Neural cell (in vitro differentiated cells): ENCODE measurements at regions not wholly inside any gene's neighbourhood (a gene's known extent, or its start where the extent isn't known, plus 50 kb on each side); places are given as distances from the start of the nearest gene placed in this dataset.

Experiments
- H2AFZ ChIP-seq: fragments of 200-600, 300-800 bp; sonication (generic), shearing (Covaris generic); 2 replicates; pipeline ENCODE4 v1.6.0; 2014; ENCODE audit warnings: low read depth, mild to moderate bottlenecking, antibody characterized with exemption, low read length, moderate library complexity
- H3F3A ChIP-seq: fragments of 200-600 bp; shearing (Covaris generic); 2 replicates; pipeline ENCODE4 v1.6.1; 2016; ENCODE audit warnings: mild to moderate bottlenecking, moderate library complexity, mixed read lengths, antibody characterized with exemption, low read length; ENCODE audit not compliant: insufficient read depth, poor library complexity, severe bottlenecking
- H3K27ac ChIP-seq: fragments of 200-600, 300-800 bp; sonication (generic), shearing (Covaris generic); 2 replicates; pipeline ENCODE4 v1.5.1; 2014; ENCODE audit warnings: mild to moderate bottlenecking, low read length, moderate library complexity
- H3K27me3 ChIP-seq: fragments of 300-800, 200-600 bp; sonication (generic), shearing (Covaris generic); 2 replicates; pipeline ENCODE4 v1.6.0; 2014; ENCODE audit warnings: mild to moderate bottlenecking, low read depth, low read length, moderate library complexity; ENCODE audit not compliant: insufficient read depth
- H3K36me3 ChIP-seq: fragments of 300-800, 200-600 bp; sonication (generic), shearing (Covaris generic); 2 replicates; pipeline ENCODE4 v1.5.1; 2014; ENCODE audit warnings: mild to moderate bottlenecking, antibody characterized with exemption, low read length, moderate library complexity; ENCODE audit not compliant: insufficient read depth
- H3K4me2 ChIP-seq: fragments of 300-800, 200-600 bp; sonication (generic), shearing (Covaris generic); 2 replicates; pipeline ENCODE4 v1.6.0; 2014; ENCODE audit warnings: mild to moderate bottlenecking, low read length
- H3K4me3 ChIP-seq: fragments of 300-800, 200-600 bp; sonication (generic), shearing (Covaris generic); 2 replicates; pipeline ENCODE4 v1.5.1; 2014; ENCODE audit warnings: mild to moderate bottlenecking, low read length, moderate library complexity
- H3K79me2 ChIP-seq: fragments of 200-600 bp; shearing (Covaris generic); replicated peaks from 2 replicates; pipeline ENCODE4 v1.6.0; 2014; ENCODE audit warnings: mild to moderate bottlenecking, low read length, moderate library complexity; ENCODE audit not compliant: insufficient read depth
- H3K9ac ChIP-seq: fragments of 300-800, 200-600 bp; sonication (generic), shearing (Covaris generic); 2 replicates; pipeline ENCODE4 v1.6.1; 2016; ENCODE audit warnings: mild to moderate bottlenecking, low read length, mixed read lengths
- H3K9me2 ChIP-seq: fragments of 200-600 bp; shearing (Covaris generic); 2 replicates; pipeline ENCODE4 v1.6.1; 2016; ENCODE audit warnings: mild to moderate bottlenecking, low read length, mixed read lengths; ENCODE audit not compliant: insufficient read depth
- H3K9me3 ChIP-seq: fragments of 200-600, 300-800 bp; sonication (generic), shearing (Covaris generic); 2 replicates; pipeline ENCODE4 v1.6.1; 2016; ENCODE audit warnings: mild to moderate bottlenecking, mixed run types, low read length, moderate library complexity, mixed read lengths
- H4K20me1 ChIP-seq: fragments of 200-600 bp; shearing (Covaris generic); 2 replicates; pipeline ENCODE4 v1.6.1; 2016; ENCODE audit warnings: mild to moderate bottlenecking, mixed run types; ENCODE audit not compliant: insufficient read depth
- CTCF ChIP-seq: fragments of 450-650 bp; IDR thresholded peaks from 2 replicates; pipeline ENCODE4 v1.5.1; 2014; ENCODE audit warnings: antibody characterized with exemption, mild to moderate bottlenecking, moderate library complexity; ENCODE audit not compliant: poor library complexity, severe bottlenecking
- EP300 ChIP-seq: fragments of 450-650 bp; conservative IDR thresholded peaks from 2 replicates; pipeline ENCODE4 v1.6.1; 2014; ENCODE audit warnings: antibody characterized with exemption, mild to moderate bottlenecking, moderate library complexity; ENCODE audit not compliant: poor library complexity, severe bottlenecking
- EZH2 ChIP-seq: fragments of 200-600, 300-800 bp; shearing (Covaris generic), sonication (generic); IDR thresholded peaks from 2 replicates; pipeline ENCODE4 v1.6.1; 2014; ENCODE audit warnings: antibody characterized with exemption, low read length, borderline replicate concordance, mild to moderate bottlenecking; ENCODE audit not compliant: insufficient read depth, poor library complexity, severe bottlenecking
- MXI1 ChIP-seq: fragments of 450-650 bp; conservative IDR thresholded peaks from 2 replicates; pipeline ENCODE4 v1.6.1; 2014; ENCODE audit warnings: antibody characterized with exemption, mild to moderate bottlenecking; ENCODE audit not compliant: poor library complexity, severe bottlenecking
- POLR2AphosphoS5 ChIP-seq: IDR thresholded peaks from 2 replicates; pipeline ENCODE4 v1.6.1; 2012
- RAD21 ChIP-seq: fragments of 450-650 bp; conservative IDR thresholded peaks from 2 replicates; pipeline ENCODE4 v1.6.1; 2014; ENCODE audit warnings: antibody characterized with exemption, mild to moderate bottlenecking, moderate library complexity
- REST ChIP-seq: IDR thresholded peaks from 2 replicates; pipeline ENCODE4 v1.6.1; 2012; ENCODE audit warnings: borderline replicate concordance
- SMC3 ChIP-seq: fragments of 450-650 bp; conservative IDR thresholded peaks from 2 replicates; pipeline ENCODE4 v1.6.1; 2014; ENCODE audit warnings: antibody characterized with exemption, mild to moderate bottlenecking, moderate library complexity; ENCODE audit not compliant: poor library complexity
- TAF1 ChIP-seq: IDR thresholded peaks from 2 replicates; pipeline ENCODE4 v1.6.1; 2012; ENCODE audit warnings: low read depth

- H3F3A ChIP-seq: no peaks in the 10 kb centered on the region
- no peaks in the 10 kb centered on the region for H3K9me3 ChIP-seq
- H3K79me2 ChIP-seq: no peaks in the 10 kb centered on the region
- H3K9me2 ChIP-seq: no peaks in the 10 kb centered on the region
- no peak overlapping the region for H2AFZ ChIP-seq
- H3K4me2 ChIP-seq: no peak overlapping the region
- no peak overlapping the region for H3K9ac ChIP-seq
- no peak overlapping the region for H3K27ac ChIP-seq
- no peak for TF ChIP-seq EZH2
- H3K4me3 ChIP-seq: no peak overlapping the region
- no peaks in the 10 kb centered on the region for H4K20me1 ChIP-seq
- no peaks in the 10 kb centered on the region for H3K36me3 ChIP-seq
- no peaks in the 10 kb centered on the region for H3K27me3 ChIP-seq
Measured at GRCh38 chr4:62285026-62285425, 1084.9 kb downstream of the ADGRL3 start.

- H2AFZ ChIP-seq: no peak overlapping the region
- H4K20me1 ChIP-seq: no peaks in the 10 kb centered on the region
- H3K9me2 ChIP-seq: no peaks in the 10 kb centered on the region
- no peaks in the 10 kb centered on the region for H3K27me3 ChIP-seq
- H3K9me3 ChIP-seq: no peaks in the 10 kb centered on the region
- no peaks in the 10 kb centered on the region for H3F3A ChIP-seq
- H3K79me2 ChIP-seq: no peaks in the 10 kb centered on the region
- no peak for TF ChIP-seq CTCF
- no peak for TF ChIP-seq TAF1
- no peak for TF ChIP-seq REST
- no peak for TF ChIP-seq SMC3
- no peak for TF ChIP-seq RAD21
- TF ChIP-seq MXI1: no peak
- TF ChIP-seq EZH2: no peak
- TF ChIP-seq EP300: no peak
- no peak for TF ChIP-seq POLR2AphosphoS5
- H3K4me2 ChIP-seq: no peak overlapping the region
- no peak overlapping the region for H3K9ac ChIP-seq
- H3K4me3 ChIP-seq: no peak overlapping the region
- no peak overlapping the region for H3K27ac ChIP-seq
- H3K36me3 ChIP-seq: no peaks in the 10 kb centered on the region
Measured at GRCh38 chr4:62279689-62280088, 1079.6 kb downstream of the ADGRL3 start.

GRCh38 chr4:62275470-62275869 lies 1075.3 kb downstream of the ADGRL3 start:
- Histone ChIP-seq H3K36me3 (no peaks in the 10 kb centered on the region), H3K27ac (no peak overlapping the region), H3F3A (no peaks in the 10 kb centered on the region), H3K4me3 (no peak overlapping the region), H3K9me2 (no peaks in the 10 kb centered on the region), H3K9ac (no peak overlapping the region), H3K9me3 (no peaks in the 10 kb centered on the region), H3K4me2 (no peak overlapping the region), H4K20me1 (no peaks in the 10 kb centered on the region), H3K79me2 (no peaks in the 10 kb centered on the region), H3K27me3 (no peaks in the 10 kb centered on the region), H2AFZ (no peak overlapping the region)
- no peak for TF ChIP-seq POLR2AphosphoS5
- TF ChIP-seq EZH2: no peak
- no peak for TF ChIP-seq RAD21
- TF ChIP-seq SMC3: no peak
- no peak for TF ChIP-seq TAF1
